Prostate gland (tissue), 2 donors: ENCODE measurements at regions not wholly inside any gene's neighbourhood (a gene's known extent, or its start where the extent isn't known, plus 50 kb on each side); places are given as distances from the start of the nearest gene placed in this dataset.
"Not testable (repeated sequence)": the region's sequence is repeated elsewhere in the genome, so short reads cannot be mapped to it uniquely, and the experiment has no call there.

Experiments used
- DNase-seq: peaks from one replicate; pipeline ENCODE4 v3.0.0-alpha.2; 2019; ENCODE audit warnings: low spot score
- H3K27ac ChIP-seq, 2 donors: fragments of 200-600 bp; sonication (generic); 2 replicates each; pipeline ENCODE4 v1.5.1; 2017 to 2019
- H3K27me3 ChIP-seq: fragments of 200-600 bp; sonication (generic); replicated peaks from 2 replicates; pipeline ENCODE4 v1.5.1; 2019; ENCODE audit not compliant: insufficient read depth
- H3K36me3 ChIP-seq, 2 donors: fragments of 200-600 bp; sonication (generic); 1 replicate in 1 of 2; 2 replicates in 1 of 2; pipeline versions ENCODE4 v1.5.1 to v1.8.1; 2017 to 2019
- H3K4me1 ChIP-seq: fragments of 200-600 bp; sonication (generic); replicated peaks from 2 replicates; pipeline ENCODE4 v1.5.1; 2019
- H3K4me3 ChIP-seq, 2 donors: fragments of 200-600 bp; sonication (generic); 2 replicates each; pipeline ENCODE4 v1.5.1; 2017 to 2019
- H3K9me3 ChIP-seq: fragments of 200-600 bp; sonication (generic); 2 replicates; pipeline ENCODE4 v1.5.1; 2017
- CTCF ChIP-seq, 4 experiments: fragments of 200-600 bp in 2 of 4; fragments of 450-650 bp in 2 of 4; sonication (generic) in 2 of 4; IDR thresholded peaks; 1 replicate in 3 of 4; 2 replicates in 1 of 4; pipeline ENCODE4 v1.5.1; 2016 to 2019; ENCODE audit warnings: antibody characterized with exemption in 4 of 4, mild to moderate bottlenecking in 2 of 4, moderate library complexity in 2 of 4
- POLR2A ChIP-seq: fragments of 450-650 bp; IDR thresholded peaks from one replicate; pipeline ENCODE4 v1.6.1; 2016; ENCODE audit warnings: antibody characterized with exemption, mild to moderate bottlenecking
- POLR2AphosphoS5 ChIP-seq: sonication (generic); formaldehyde crosslinking; IDR thresholded peaks from one replicate; pipeline ENCODE4 v1.6.1; 2017; ENCODE audit warnings: antibody characterized with exemption
- WGBS: methylation state at CpG from one replicate; pipeline ENCODE4 v1.1.5; 2018; 5-methylcytosine and 5-hydroxymethylcytosine counted together
- intact Hi-C: fragments of 100-400 bp; cut with DNase I; formaldehyde crosslinking; loops from one replicate; pipeline ENCODE4 v1.14.2; 2022

- TF ChIP-seq POLR2AphosphoS5: peak; percentile 61
- 24% methylated on average over 1 of the region's 1 CpG for WGBS
- H3K27ac ChIP-seq, H3K4me1 ChIP-seq, H3K9me3 ChIP-seq, H3K4me3 ChIP-seq, DNase-seq, H3K27me3 ChIP-seq, H3K36me3 ChIP-seq, intact Hi-C loops: not testable (repeated sequence)
Observed at GRCh38 chr9:7484014-7484413, 315.6 kb downstream of the DMAC1 start.

DNA sequence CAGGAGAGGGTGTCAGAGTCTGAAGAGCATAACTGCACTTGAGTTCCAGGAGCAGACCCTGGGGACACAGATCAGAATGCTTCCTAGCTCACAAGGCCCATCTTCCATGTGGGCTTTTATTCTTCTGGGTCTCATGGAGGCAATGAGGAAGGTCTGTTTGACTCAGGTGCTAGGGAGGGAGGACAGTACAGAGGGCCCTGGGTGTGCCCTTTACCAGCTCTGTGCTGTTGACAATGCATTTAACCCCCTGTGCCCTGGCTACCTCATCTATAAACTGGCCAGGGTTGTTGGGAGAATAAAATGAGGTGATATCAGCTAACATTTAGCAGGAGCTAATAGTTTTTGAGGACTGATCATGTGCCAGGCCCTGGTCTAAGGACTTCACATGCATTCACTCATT is 318.0 kb downstream of the DMAC1 start:
- no peak overlapping the region for H3K27ac ChIP-seq
- intact Hi-C loops: no loop called here
- H3K36me3 ChIP-seq: no peaks in the 10 kb centered on the region
- TF ChIP-seq POLR2A (no peak), CTCF (IDR thresholded peaks at IDR 0.05) (no peak), POLR2AphosphoS5 (no peak)
- no peaks in the 10 kb centered on the region for H3K9me3 ChIP-seq
- H3K27me3 ChIP-seq: peaks cover 2% of the 10 kb centered on the region
- no peak overlapping the region for H3K4me3 ChIP-seq
- H3K4me1 ChIP-seq: no peaks in the 10 kb centered on the region
- DNase-seq: no peak

- TF ChIP-seq CTCF (IDR thresholded peaks at IDR 0.05) (no peak), POLR2AphosphoS5 (no peak), POLR2A (no peak)
- no peak for DNase-seq
- intact Hi-C loops: no loop called here
- H3K4me1 ChIP-seq: no peaks in the 10 kb centered on the region
- H3K36me3 ChIP-seq: no peaks in the 10 kb centered on the region
- peaks cover 2% of the 10 kb centered on the region for H3K27me3 ChIP-seq
- no peak overlapping the region for H3K27ac ChIP-seq
- no peak overlapping the region for H3K4me3 ChIP-seq
- 90% methylated on average over 4 of the region's 4 CpGs for WGBS
- H3K9me3 ChIP-seq: no peaks in the 10 kb centered on the region
Observed at GRCh38 chr9:7479300-7479699, 320.3 kb downstream of the DMAC1 start.

DNA sequence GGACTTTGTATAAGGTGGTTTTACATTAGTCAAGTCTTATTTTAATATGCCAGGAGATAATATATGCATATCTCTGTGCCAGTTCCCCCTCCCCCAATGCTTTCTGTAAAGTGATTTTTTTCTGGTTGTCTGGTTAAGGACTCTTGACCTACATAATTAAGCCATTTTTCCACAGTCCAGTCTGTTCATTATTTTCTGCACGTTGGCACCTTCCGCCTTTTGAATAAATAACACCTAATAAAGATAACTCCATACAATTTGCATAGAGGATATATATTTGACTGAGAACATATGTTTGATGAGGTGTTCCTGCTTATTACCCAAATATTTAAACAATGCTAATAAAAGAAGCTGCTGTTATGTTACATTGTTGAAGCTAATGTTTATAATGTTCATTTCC is 320.9 kb downstream of the DMAC1 start:
- 70% methylated on average over 2 of the region's 2 CpGs for WGBS
- no peaks in the 10 kb centered on the region for H3K9me3 ChIP-seq
- H3K36me3 ChIP-seq: no peaks in the 10 kb centered on the region
- intact Hi-C loops: no loop called here
- H3K27ac ChIP-seq: no peak overlapping the region
- no peak overlapping the region for H3K4me3 ChIP-seq
- H3K27me3 ChIP-seq: peaks cover 2% of the 10 kb centered on the region
- no peaks in the 10 kb centered on the region for H3K4me1 ChIP-seq
- no peak for DNase-seq
- TF ChIP-seq CTCF (IDR thresholded peaks at IDR 0.05): no peak
- no peak for TF ChIP-seq POLR2A
- no peak for TF ChIP-seq POLR2AphosphoS5

GRCh38 chr9:7467186-7467585 is 332.4 kb downstream of the DMAC1 start:
- no peak for TF ChIP-seq CTCF (IDR thresholded peaks at IDR 0.05)
- TF ChIP-seq POLR2AphosphoS5: no peak
- TF ChIP-seq POLR2A: no peak
- H3K4me3 ChIP-seq: no peak overlapping the region
- H3K9me3 ChIP-seq: no peaks in the 10 kb centered on the region
- no peaks in the 10 kb centered on the region for H3K4me1 ChIP-seq
- WGBS: 83% methylated on average over 2 of the region's 2 CpGs
- no peak overlapping the region for H3K27ac ChIP-seq
- H3K36me3 ChIP-seq: no peaks in the 10 kb centered on the region
- intact Hi-C loops: no loop called here
- DNase-seq: no peak
- no peaks in the 10 kb centered on the region for H3K27me3 ChIP-seq
